Liver (tissue), 7 donors: ENCODE measurements at regions not wholly inside any gene's neighbourhood (a gene's known extent, or its start where the extent isn't known, plus 50 kb on each side); places are given as distances from the start of the nearest gene placed in this dataset.
A peak's percentile ranks its signal among the peaks of the same experiment; 100 is the strongest.

Experiments
- DNase-seq: peaks from one replicate; pipeline ENCODE4 v3.0.0-alpha.2; 2017; ENCODE audit warnings: low spot score
- H3K27ac ChIP-seq, 2 donors: one replicate each; pipeline ENCODE4 v1.7.0; 2013; ENCODE audit warnings: inconsistent platforms in 2 of 2, low read length in 2 of 2, control low read depth in 1 of 2, low read depth in 1 of 2, mild to moderate bottlenecking in 1 of 2
- H3K27me3 ChIP-seq, 4 donors: one replicate each; pipeline versions ENCODE4 v1.6.1 to v1.7.0; 2013; ENCODE audit warnings: low read length in 3 of 4, inconsistent platforms in 1 of 4, mild to moderate bottlenecking in 1 of 4, moderate library complexity in 1 of 4; ENCODE audit not compliant: control insufficient read depth in 4 of 4, insufficient read depth in 4 of 4
- H3K36me3 ChIP-seq, 4 donors: one replicate each; pipeline versions ENCODE4 v1.6.1 to v1.7.0; 2013; ENCODE audit warnings: low read length in 3 of 4, mild to moderate bottlenecking in 3 of 4, low read depth in 1 of 4, moderate library complexity in 1 of 4; ENCODE audit not compliant: control insufficient read depth in 4 of 4, insufficient read depth in 3 of 4
- H3K4me1 ChIP-seq, 4 donors: one replicate each; pipeline versions ENCODE4 v1.6.1 to v1.7.0; 2013; ENCODE audit warnings: low read length in 3 of 4, mild to moderate bottlenecking in 3 of 4, moderate library complexity in 1 of 4; ENCODE audit not compliant: control insufficient read depth in 4 of 4, insufficient read depth in 4 of 4
- H3K4me3 ChIP-seq, 3 donors: one replicate each; pipeline versions ENCODE4 v1.6.1 to v1.7.0; 2013; ENCODE audit warnings: low read length in 3 of 3, control low read depth in 1 of 3, low read depth in 1 of 3, mild to moderate bottlenecking in 1 of 3
- H3K9ac ChIP-seq, 2 donors: one replicate each; pipeline ENCODE4 v1.7.0; 2013; ENCODE audit warnings: low read length in 2 of 2, mild to moderate bottlenecking in 2 of 2, moderate library complexity in 2 of 2, control low read depth in 1 of 2, low read depth in 1 of 2
- H3K9me3 ChIP-seq, 4 donors: one replicate each; pipeline versions ENCODE4 v1.6.1 to v1.7.0; 2013; ENCODE audit warnings: low read length in 3 of 4; ENCODE audit not compliant: control insufficient read depth in 4 of 4
- EGR1 ChIP-seq, 2 donors: IDR thresholded peaks; 2 replicates each; pipeline ENCODE4 v1.6.1; 2016 to 2018; ENCODE audit warnings: antibody characterized with exemption in 2 of 2, low read depth in 2 of 2
- FOXA1 ChIP-seq: IDR thresholded peaks from 2 replicates; pipeline ENCODE4 v1.6.1; 2016; ENCODE audit warnings: antibody characterized with exemption
- FOXA2 ChIP-seq: IDR thresholded peaks from 2 replicates; pipeline ENCODE4 v1.6.1; 2016; ENCODE audit warnings: antibody characterized with exemption
- GABPA ChIP-seq, 2 donors: IDR thresholded peaks in 1 of 2; conservative IDR thresholded peaks in 1 of 2; 2 replicates each; pipeline ENCODE4 v1.6.1; 2016; ENCODE audit warnings: antibody characterized with exemption in 2 of 2, mild to moderate bottlenecking in 1 of 2, moderate library complexity in 1 of 2
- HNF4A ChIP-seq, 2 donors: conservative IDR thresholded peaks; 2 replicates each; pipeline ENCODE4 v1.6.1; 2016; ENCODE audit warnings: antibody characterized with exemption in 2 of 2, mild to moderate bottlenecking in 2 of 2
- HNF4G ChIP-seq: IDR thresholded peaks from 2 replicates; pipeline ENCODE4 v1.6.1; 2016; ENCODE audit warnings: antibody characterized with exemption
- JUND ChIP-seq, 2 donors: IDR thresholded peaks; 2 replicates each; pipeline ENCODE4 v1.6.1; 2016; ENCODE audit warnings: antibody characterized with exemption in 2 of 2
- NR2F2 ChIP-seq: IDR thresholded peaks from 2 replicates; pipeline ENCODE4 v1.6.1; 2016; ENCODE audit warnings: antibody characterized with exemption
- RAD21 ChIP-seq, 2 donors: IDR thresholded peaks; 2 replicates each; pipeline ENCODE4 v1.6.1; 2016; ENCODE audit warnings: antibody characterized with exemption in 2 of 2, mild to moderate bottlenecking in 2 of 2
- RXRA ChIP-seq, 2 donors: IDR thresholded peaks; 2 replicates each; pipeline ENCODE4 v1.6.1; 2017 to 2018; ENCODE audit warnings: antibody characterized with exemption in 2 of 2, mild to moderate bottlenecking in 1 of 2
- SP1 ChIP-seq: IDR thresholded peaks from 2 replicates; pipeline ENCODE4 v1.6.1; 2018; ENCODE audit warnings: antibody characterized with exemption, mild to moderate bottlenecking
- TAF1 ChIP-seq: conservative IDR thresholded peaks from 2 replicates; pipeline ENCODE4 v1.6.1; 2016; ENCODE audit warnings: antibody characterized with exemption, mild to moderate bottlenecking
- YY1 ChIP-seq: IDR thresholded peaks from 2 replicates; pipeline ENCODE4 v1.6.1; 2016; ENCODE audit warnings: antibody characterized with exemption, mild to moderate bottlenecking
- ZBTB33 ChIP-seq: IDR thresholded peaks from 2 replicates; pipeline ENCODE4 v1.6.1; 2016; ENCODE audit warnings: antibody characterized with exemption
- WGBS: extraction: QIAGEN DNeasy Blood & Tissue Kit; methylation state at CpG from one replicate; pipeline ENCODE4 v1.1.7; 2013; 5-methylcytosine and 5-hydroxymethylcytosine counted together
- TF ChIP-seq, protein P1 (sequence below): IDR thresholded peaks from 2 replicates; pipeline ENCODE4 v1.6.1; 2016; ENCODE audit warnings: antibody characterized with exemption
- TF ChIP-seq, protein P2 (sequence below): IDR thresholded peaks from 2 replicates; pipeline ENCODE4 v1.6.1; 2016; ENCODE audit warnings: antibody characterized with exemption
- TF ChIP-seq, protein P3 (sequence below): IDR thresholded peaks from 2 replicates; pipeline ENCODE4 v1.6.1; 2016; ENCODE audit warnings: antibody characterized with exemption, mild to moderate bottlenecking
- donor health status: healthy.
- donor health status: healthy.
- donor health status: healthy.
- donor health status: healthy.

- no peak for TF ChIP-seq GABPA (IDR thresholded peaks at IDR 0.05 in 1 of 2, conservative IDR thresholded peaks at IDR 0.05 in 1 of 2)
Observed at GRCh38 chr16:66199189-66199588, 167.3 kb upstream of the CDH5 start (continued).

DNA sequence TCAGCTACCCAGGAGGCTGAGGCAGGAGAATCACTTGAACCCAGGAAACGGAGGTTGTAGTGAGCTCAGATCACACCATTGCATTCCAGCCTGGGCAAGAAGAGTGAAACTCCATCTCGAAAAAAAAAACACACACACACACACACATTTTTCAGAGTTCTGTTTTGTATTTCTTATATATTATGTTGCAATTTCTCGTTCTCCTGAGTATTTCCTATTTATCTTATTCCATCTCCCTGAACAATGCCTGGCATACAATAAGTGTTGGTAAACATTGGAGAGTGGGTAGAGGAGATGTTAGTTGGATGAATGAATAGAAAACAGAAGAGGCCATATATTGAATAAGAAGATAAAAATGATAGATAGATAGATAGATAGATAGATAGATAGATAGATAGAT lies 167.8 kb upstream of the CDH5 start:
- Histone ChIP-seq H3K27me3 (no peaks in the 10 kb centered on the region), H3K4me1 (peaks cover 4 to 28% (median 21%) of the 10 kb centered on the region in 4 donors), H3K9ac (no peak overlapping the region), H3K9me3 (no peaks in the 10 kb centered on the region), H3K27ac (no peak overlapping the region), H3K4me3 (no peak overlapping the region), H3K36me3 (no peaks in the 10 kb centered on the region)
- DNase-seq, result no peak
- no peak for TF ChIP-seq ZBTB33
- TF ChIP-seq, protein P1, sequence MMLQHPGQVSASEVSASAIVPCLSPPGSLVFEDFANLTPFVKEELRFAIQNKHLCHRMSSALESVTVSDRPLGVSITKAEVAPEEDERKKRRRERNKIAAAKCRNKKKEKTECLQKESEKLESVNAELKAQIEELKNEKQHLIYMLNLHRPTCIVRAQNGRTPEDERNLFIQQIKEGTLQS, result no peak
- no peak for TF ChIP-seq YY1
- no peak for TF ChIP-seq RAD21 (IDR thresholded peaks at IDR 0.05)
- TF ChIP-seq FOXA1, result no peak
- no peak for TF ChIP-seq RXRA (IDR thresholded peaks at IDR 0.05)
- TF ChIP-seq GABPA (IDR thresholded peaks at IDR 0.05 in 1 of 2, conservative IDR thresholded peaks at IDR 0.05 in 1 of 2), result no peak
- TF ChIP-seq, protein P2, sequence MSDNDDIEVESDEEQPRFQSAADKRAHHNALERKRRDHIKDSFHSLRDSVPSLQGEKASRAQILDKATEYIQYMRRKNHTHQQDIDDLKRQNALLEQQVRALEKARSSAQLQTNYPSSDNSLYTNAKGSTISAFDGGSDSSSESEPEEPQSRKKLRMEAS, result no peak
- TF ChIP-seq, protein P3, sequence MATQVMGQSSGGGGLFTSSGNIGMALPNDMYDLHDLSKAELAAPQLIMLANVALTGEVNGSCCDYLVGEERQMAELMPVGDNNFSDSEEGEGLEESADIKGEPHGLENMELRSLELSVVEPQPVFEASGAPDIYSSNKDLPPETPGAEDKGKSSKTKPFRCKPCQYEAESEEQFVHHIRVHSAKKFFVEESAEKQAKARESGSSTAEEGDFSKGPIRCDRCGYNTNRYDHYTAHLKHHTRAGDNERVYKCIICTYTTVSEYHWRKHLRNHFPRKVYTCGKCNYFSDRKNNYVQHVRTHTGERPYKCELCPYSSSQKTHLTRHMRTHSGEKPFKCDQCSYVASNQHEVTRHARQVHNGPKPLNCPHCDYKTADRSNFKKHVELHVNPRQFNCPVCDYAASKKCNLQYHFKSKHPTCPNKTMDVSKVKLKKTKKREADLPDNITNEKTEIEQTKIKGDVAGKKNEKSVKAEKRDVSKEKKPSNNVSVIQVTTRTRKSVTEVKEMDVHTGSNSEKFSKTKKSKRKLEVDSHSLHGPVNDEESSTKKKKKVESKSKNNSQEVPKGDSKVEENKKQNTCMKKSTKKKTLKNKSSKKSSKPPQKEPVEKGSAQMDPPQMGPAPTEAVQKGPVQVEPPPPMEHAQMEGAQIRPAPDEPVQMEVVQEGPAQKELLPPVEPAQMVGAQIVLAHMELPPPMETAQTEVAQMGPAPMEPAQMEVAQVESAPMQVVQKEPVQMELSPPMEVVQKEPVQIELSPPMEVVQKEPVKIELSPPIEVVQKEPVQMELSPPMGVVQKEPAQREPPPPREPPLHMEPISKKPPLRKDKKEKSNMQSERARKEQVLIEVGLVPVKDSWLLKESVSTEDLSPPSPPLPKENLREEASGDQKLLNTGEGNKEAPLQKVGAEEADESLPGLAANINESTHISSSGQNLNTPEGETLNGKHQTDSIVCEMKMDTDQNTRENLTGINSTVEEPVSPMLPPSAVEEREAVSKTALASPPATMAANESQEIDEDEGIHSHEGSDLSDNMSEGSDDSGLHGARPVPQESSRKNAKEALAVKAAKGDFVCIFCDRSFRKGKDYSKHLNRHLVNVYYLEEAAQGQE, result no peak
- TF ChIP-seq JUND (IDR thresholded peaks at IDR 0.05), result no peak
- no peak for TF ChIP-seq EGR1 (IDR thresholded peaks at IDR 0.05; ENCODE audit: low read depth in 2 of 2)
- no peak for TF ChIP-seq SP1
- no peak for TF ChIP-seq HNF4G
- WGBS, result 32% methylated on average over 3 of the region's 3 CpGs

GRCh38 chr16:66197668-66198278 lies 168.7 kb upstream of the CDH5 start:
- Histone ChIP-seq H3K4me1 (peaks cover 4 to 28% (median 21%) of the 10 kb centered on the region in 4 donors), H3K36me3 (no peaks in the 10 kb centered on the region), H3K9me3 (no peaks in the 10 kb centered on the region), H3K27me3 (no peaks in the 10 kb centered on the region), H3K27ac (no peak overlapping the region), H3K9ac (no peak overlapping the region), H3K4me3 (no peak overlapping the region)
- WGBS, result 44% methylated on average over 4 of the region's 4 CpGs
- DNase-seq, result no peak
- peak; percentile 28 to 48 for TF ChIP-seq HNF4A (conservative IDR thresholded peaks at IDR 0.05)
- peak; percentile 42 for TF ChIP-seq SP1
- no peak for TF ChIP-seq FOXA2
- TF ChIP-seq, protein P3, result no peak
- TF ChIP-seq FOXA1, result no peak
- peak; percentile 63 to 66 for TF ChIP-seq RXRA (IDR thresholded peaks at IDR 0.05)
- no peak for TF ChIP-seq EGR1 (IDR thresholded peaks at IDR 0.05; ENCODE audit: low read depth in 2 of 2)
- TF ChIP-seq TAF1, result no peak
- TF ChIP-seq, protein P1, result no peak
- no peak for TF ChIP-seq NR2F2
- peak; percentile 25 for TF ChIP-seq YY1
- no peak for TF ChIP-seq RAD21 (IDR thresholded peaks at IDR 0.05)
- peak; percentile 23 for TF ChIP-seq ZBTB33
- TF ChIP-seq, protein P2, result no peak
